G401.6 (cell line): ENCODE measurements at regions not wholly inside any gene's neighbourhood (a gene's known extent, or its start where the extent isn't known, plus 50 kb on each side); places are given as distances from the start of the nearest gene placed in this dataset.

Experiments
- FAIRE-seq: peaks from 2 replicates; lab custom pipeline; 2012; peaks lifted over from hg19 to GRCh38; lab: Jason Lieb, UNC

DNA sequence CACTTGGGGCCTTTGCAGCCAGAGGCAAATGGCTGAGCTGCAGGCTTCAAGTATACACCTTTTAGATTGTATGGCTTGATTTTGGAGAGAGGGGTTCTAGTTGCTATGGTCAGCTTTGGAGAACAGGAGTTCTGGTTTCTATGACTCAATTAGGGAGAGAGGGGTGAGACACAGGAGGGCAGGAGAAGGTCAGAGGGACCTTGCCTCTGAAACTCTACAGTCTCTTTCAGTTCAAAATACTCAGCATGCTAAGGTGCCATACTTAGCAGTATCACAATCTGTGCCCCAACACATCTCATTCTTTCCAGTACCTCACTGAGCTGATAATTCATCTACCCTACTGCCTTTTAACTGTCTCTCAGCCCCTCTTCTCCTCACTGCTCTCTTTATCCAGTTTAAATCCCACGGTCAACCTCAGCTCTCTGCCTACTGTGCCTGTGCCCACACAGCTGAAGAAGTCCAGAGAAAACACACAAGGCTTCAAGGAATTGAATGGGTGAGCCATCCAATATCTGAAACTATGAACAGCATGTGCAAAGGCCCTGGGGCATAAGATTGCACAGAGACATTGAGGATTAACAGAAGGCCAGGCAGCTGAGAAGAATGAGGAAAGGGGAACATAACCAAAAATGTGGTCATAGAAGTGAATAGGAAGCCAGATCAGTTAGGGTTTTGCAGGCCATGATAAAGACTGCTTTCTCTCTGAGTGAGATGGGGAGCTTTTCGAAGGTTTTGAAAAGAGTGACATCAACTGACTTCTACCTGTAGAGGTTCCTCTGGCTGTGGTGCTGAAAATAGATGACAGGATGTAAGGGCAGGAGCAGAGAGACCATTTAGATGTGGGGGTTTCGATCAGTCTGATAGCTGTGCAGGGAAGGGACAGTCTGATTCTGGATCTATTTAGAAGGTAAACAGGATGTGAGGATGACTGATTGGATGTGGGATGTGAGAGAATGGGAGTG lies 54.5 kb upstream of the C3orf80 start:
- no peak for FAIRE-seq

DNA sequence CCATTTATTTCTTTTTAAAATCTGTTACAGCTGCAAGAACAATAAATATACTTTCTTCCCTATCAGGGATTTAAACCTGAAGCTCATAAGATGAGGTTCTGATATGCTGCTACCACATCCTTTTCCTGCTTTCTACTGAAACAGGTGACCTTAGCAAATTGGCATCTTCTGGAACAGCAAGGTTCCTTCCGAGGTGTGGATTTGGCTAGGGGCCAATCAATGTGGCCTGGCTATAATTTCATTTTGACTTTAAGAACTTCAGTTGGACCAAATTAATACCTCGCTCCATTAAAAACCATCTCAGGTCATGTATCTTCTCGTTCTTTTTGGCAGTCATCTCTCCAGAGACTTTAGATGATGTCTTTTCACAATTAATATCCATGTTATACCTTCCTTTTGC lies 53.4 kb upstream of the C3orf80 start:
- FAIRE-seq, result no peak

- FAIRE-seq, result no peak
Measured at GRCh38 chr3:160174621-160175020, 50.6 kb upstream of the C3orf80 start.
